GM12878 (cell line): ENCODE measurements at regions not wholly inside any gene's neighbourhood (a gene's known extent, or its start where the extent isn't known, plus 50 kb on each side); places are given as distances from the start of the nearest gene placed in this dataset.

Source experiments
- ATAC-seq: fragments of 200-7000 bp; cut with Tn5 transposase; 3 replicates; pipeline ENCODE4 v1.9.1; 2020; ENCODE audit warnings: mild to moderate bottlenecking, moderate library complexity
- BruUV-seq: library from RNA; stranded (reverse); fragments of 400-500 nt; replicated peaks from 2 replicates; lab custom pipeline; 2021; lab: Mats Ljungman, UMichigan
- CTCF ChIA-PET: fragments of 300-600 bp; sonication (Branson Sonifier 250); formaldehyde crosslinking; extraction: SDS; loops from one replicate; lab custom pipeline; 2021; ENCODE audit warnings: inconsistent platforms; lab: Yijun Ruan, JAX
- POLR2A ChIA-PET: fragments of 350-600 bp; formaldehyde crosslinking; extraction: SDS; loops from one replicate; lab custom pipeline; 2021; ENCODE audit warnings: inconsistent platforms; lab: Charles Lee
- RAD21 ChIA-PET: fragments of 300-600 bp; sonication (Branson Sonifier 250); formaldehyde crosslinking; loops from one replicate; lab custom pipeline; 2023; ENCODE audit warnings: antibody characterized with exemption; ENCODE audit not compliant: unreplicated experiment; lab: Charles Lee
- SMC1A ChIA-PET: fragments of 300-600 bp; sonication (Branson Sonifier 250); formaldehyde crosslinking; loops from one replicate; lab custom pipeline; 2023; ENCODE audit not compliant: unreplicated experiment, uncharacterized antibody; lab: Charles Lee
- DNase-seq: peaks from one replicate; pipeline ENCODE4 v3.0.0-alpha.2; 2011; ENCODE audit warnings: low read depth, low spot score
- FAIRE-seq: peaks from 3 replicates; lab custom pipeline; 2011; peaks lifted over from hg19 to GRCh38; lab: Jason Lieb, UNC
- H2AFZ ChIP-seq: 2 replicates; pipeline ENCODE4 v1.6.0; 2011; ENCODE audit warnings: low read depth, low read length, control low read depth; ENCODE audit not compliant: control insufficient read depth
- H3K27ac ChIP-seq: 2 replicates; pipeline ENCODE4 v1.5.1; 2011; ENCODE audit warnings: control low read depth; ENCODE audit not compliant: control insufficient read depth, insufficient read depth
- H3K27me3 ChIP-seq, 2 experiments: replicated peaks in 1 of 2; 2 replicates each; pipeline versions ENCODE4 v1.6.0 to v1.6.1; 2011; ENCODE audit warnings: low read length in 1 of 2; ENCODE audit not compliant: control insufficient read depth in 2 of 2, insufficient read depth in 2 of 2
- H3K36me3 ChIP-seq, 2 experiments: 2 replicates each; pipeline ENCODE4 v1.5.1; 2011; ENCODE audit warnings: low read length in 1 of 2; ENCODE audit not compliant: control insufficient read depth in 2 of 2, insufficient read depth in 2 of 2
- H3K4me1 ChIP-seq: 2 replicates; pipeline ENCODE4 v1.6.1; 2011; ENCODE audit warnings: mild to moderate bottlenecking, low read length, moderate library complexity, mixed read lengths; ENCODE audit not compliant: control insufficient read depth, insufficient read depth
- H3K4me2 ChIP-seq: 2 replicates; pipeline ENCODE4 v1.6.0; 2011; ENCODE audit warnings: control low read depth; ENCODE audit not compliant: control insufficient read depth, insufficient read depth
- H3K4me3 ChIP-seq: fragments of 200-600 bp; sonication (generic); 2 replicates; pipeline ENCODE4 v1.5.1; 2016
- H3K79me2 ChIP-seq: 2 replicates; pipeline ENCODE4 v1.6.0; 2011; ENCODE audit warnings: low read length; ENCODE audit not compliant: control insufficient read depth, insufficient read depth
- H3K9ac ChIP-seq: 2 replicates; pipeline ENCODE4 v1.8.0; 2011; ENCODE audit warnings: low read length, control low read depth, mixed read lengths; ENCODE audit not compliant: control insufficient read depth, insufficient read depth
- H3K9me3 ChIP-seq: replicated peaks from 3 replicates; pipeline ENCODE4 v1.5.1; 2011; ENCODE audit warnings: mild to moderate bottlenecking, low read length; ENCODE audit not compliant: control insufficient read depth, insufficient read depth
- H4K20me1 ChIP-seq: 2 replicates; pipeline ENCODE4 v1.6.0; 2011; ENCODE audit not compliant: control insufficient read depth, insufficient read depth
- BCL11A ChIP-seq: IDR thresholded peaks from 2 replicates; pipeline ENCODE4 v1.6.1; 2011; ENCODE audit warnings: low read depth, low read length
- CHD2 ChIP-seq: IDR thresholded peaks from 2 replicates; pipeline ENCODE4 v1.6.1; 2011; ENCODE audit warnings: low read depth, low read length, improper control_type of control experiment, borderline replicate concordance
- ETV6 ChIP-seq, 2 experiments: fragments of 450-650 bp in 1 of 2; IDR thresholded peaks in 1 of 2; conservative IDR thresholded peaks in 1 of 2; 2 replicates each; pipeline ENCODE4 v1.6.1; 2014; ENCODE audit warnings: antibody characterized with exemption in 1 of 2, borderline replicate concordance in 1 of 2, low read depth in 1 of 2, mild to moderate bottlenecking in 1 of 2, moderate library complexity in 1 of 2
- IKZF2 ChIP-seq, 2 experiments: fragments of 450-650 bp; IDR thresholded peaks; 2 replicates each; pipeline ENCODE4 v1.6.1; 2017; ENCODE audit warnings: mild to moderate bottlenecking in 2 of 2, moderate library complexity in 2 of 2
- JUND ChIP-seq: IDR thresholded peaks from 2 replicates; pipeline ENCODE4 v1.6.1; 2012; ENCODE audit warnings: low read depth, mild to moderate bottlenecking, low read length, improper control_type of control experiment, moderate library complexity
- MXI1 ChIP-seq: fragments of 150-350 bp; IDR thresholded peaks from 2 replicates; pipeline ENCODE4 v1.6.1; 2011; ENCODE audit warnings: low read depth, mild to moderate bottlenecking, inconsistent platforms, low read length, improper control_type of control experiment
- NFXL1 ChIP-seq: fragments of 450-650 bp; IDR thresholded peaks from 2 replicates; pipeline ENCODE4 v1.6.1; 2017; ENCODE audit warnings: antibody characterized with exemption, mild to moderate bottlenecking, borderline replicate concordance
- PAX8 ChIP-seq: fragments of 450-650 bp; IDR thresholded peaks from 2 replicates; pipeline ENCODE4 v1.6.1; 2017; ENCODE audit warnings: mild to moderate bottlenecking, moderate library complexity
- PRDM15 ChIP-seq: fragments of 450-650 bp; formaldehyde crosslinking; IDR thresholded peaks from 2 replicates; pipeline ENCODE4 v1.4.0; 2020; ENCODE audit warnings: mild to moderate bottlenecking, moderate library complexity
- SKIL ChIP-seq: fragments of 450-650 bp; IDR thresholded peaks from 2 replicates; pipeline ENCODE4 v1.6.1; 2017; ENCODE audit warnings: mild to moderate bottlenecking, low read depth, inconsistent platforms; ENCODE audit not compliant: poor library complexity, severe bottlenecking
- SUZ12 ChIP-seq: fragments of 200-600 bp; sonication (generic); IDR thresholded peaks from one replicate; pipeline ENCODE4 v1.6.1; 2018; ENCODE audit warnings: antibody characterized with exemption, mild to moderate bottlenecking; ENCODE audit not compliant: unreplicated experiment
- ZNF622 ChIP-seq: fragments of 450-650 bp; IDR thresholded peaks from 2 replicates; pipeline ENCODE4 v1.6.1; 2017; ENCODE audit warnings: mild to moderate bottlenecking, inconsistent platforms
- WGBS: methylation state at CpG from one replicate; pipeline ENCODE4 v1.1.6; 2016; ENCODE audit warnings: low lambda C conversion rate; ENCODE audit not compliant: insufficient replicate concordance, insufficient coverage; ENCODE audit errors: missing lambda C conversion rate; 5-methylcytosine and 5-hydroxymethylcytosine counted together
- in situ Hi-C: fragments of 300-500 bp; cut with MboI; formaldehyde crosslinking; loops from 9 replicates; pipeline ENCODE4 v1.14.3; 2018; ENCODE audit warnings: mixed read lengths
- intact Hi-C: fragments of 100-400 bp; cut with micrococcal nuclease; formaldehyde crosslinking; loops from one replicate; pipeline ENCODE4 v1.14.2; 2022; ENCODE audit not compliant: unreplicated experiment

GRCh38 chr1:47498551-47498950, 60.7 kb downstream of the FOXD2 start:
- FAIRE-seq = no peak
- H3K4me3 ChIP-seq = no peak overlapping the region
- in situ Hi-C loops = no loop called here
- H3K4me1 ChIP-seq = no peaks in the 10 kb centered on the region
- no peak overlapping the region for H2AFZ ChIP-seq
- ChIA-PET RAD21 (no interaction called here), CTCF (no interaction called here), SMC1A (no interaction called here), POLR2A (no interaction called here)
- H3K79me2 ChIP-seq = no peaks in the 10 kb centered on the region
- WGBS = 44% methylated on average over 3 of the region's 3 CpGs
- H4K20me1 ChIP-seq = no peaks in the 10 kb centered on the region
- DNase-seq = no peak
- no TSS peak for BruUV-seq
- ATAC-seq = no peak
- no peak overlapping the region for H3K9ac ChIP-seq
- H3K4me2 ChIP-seq = no peak overlapping the region
- intact Hi-C loops = no loop called here
- H3K27me3 ChIP-seq = peaks cover 0 to 2% of the 10 kb centered on the region in 2 experiments; a peak in 2 of 4 replicates
- H3K36me3 ChIP-seq = no peaks in the 10 kb centered on the region
- no peaks in the 10 kb centered on the region for H3K9me3 ChIP-seq
- no peak overlapping the region for H3K27ac ChIP-seq
- TF ChIP-seq ZNF622 (no peak), MXI1 (no peak), PAX8 (no peak), ETV6 (conservative IDR thresholded peaks at IDR 0.05 in 1 of 2, IDR thresholded peaks at IDR 0.05 in 1 of 2; ENCODE audit: borderline replicate concordance in 1 of 2, low read depth in 1 of 2) (no peak), JUND (no peak), IKZF2 (IDR thresholded peaks at IDR 0.05) (no peak), SUZ12 (no peak), BCL11A (no peak), PRDM15 (no peak), SKIL (no peak), NFXL1 (no peak), CHD2 (no peak)
